ENCODE measurements at regions not wholly inside any gene's neighbourhood (a gene's known extent, or its start where the extent isn't known, plus 50 kb on each side); places are given as distances from the start of the nearest gene placed in this dataset.
"Not testable (repeated sequence)": the region's sequence is repeated elsewhere in the genome, so short reads cannot be mapped to it uniquely, and the experiment has no call there.

DNA sequence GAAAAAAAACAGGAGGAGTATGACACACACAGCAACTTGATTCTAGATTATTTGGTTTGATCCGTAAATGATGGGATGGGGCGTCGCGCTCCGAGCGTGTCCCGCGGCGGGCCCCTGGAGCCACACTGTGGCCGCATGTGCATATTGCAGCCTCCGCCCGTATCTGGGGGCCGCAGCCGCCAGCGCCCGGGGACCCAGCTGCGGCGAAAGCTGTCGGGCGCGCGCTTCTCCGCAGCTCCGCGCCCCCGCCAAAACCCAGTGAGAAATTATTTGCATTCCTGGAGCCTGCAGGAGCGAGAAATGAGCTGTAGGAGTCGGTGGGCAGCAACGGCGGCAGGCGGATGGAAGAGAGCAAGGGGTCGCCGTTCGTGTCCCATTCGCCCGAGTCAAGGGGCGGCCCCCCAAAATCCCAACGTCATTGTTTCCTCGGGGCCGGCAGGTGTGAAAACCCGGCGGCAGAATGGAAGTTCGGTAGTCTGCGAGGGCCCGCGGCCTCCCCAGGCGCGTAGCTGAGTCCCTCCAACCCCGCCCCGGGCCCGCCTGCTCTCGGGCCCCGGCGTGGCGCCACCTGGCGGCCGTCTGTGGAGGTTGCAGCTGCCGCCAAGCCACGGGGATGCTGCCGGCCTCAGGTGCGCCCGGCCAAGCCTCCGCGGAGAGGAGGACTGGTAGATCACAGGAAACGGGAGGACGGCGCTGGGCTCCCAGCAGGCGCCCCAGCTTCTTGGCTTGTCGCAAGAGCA is 86.8 kb downstream of the FAM72B start:
- not testable (repeated sequence) for H3K9me3 ChIP-seq (ENCODE audit: control insufficient read depth, low read length); H3K27me3 ChIP-seq (ENCODE audit: control insufficient read depth, insufficient read depth, low read length, poor library complexity, severe bottlenecking); H3K27ac ChIP-seq (ENCODE audit: low read depth, low read length); H3K4me1 Mint-ChIP-seq; H3K27ac Mint-ChIP-seq; H3K36me3 Mint-ChIP-seq (ENCODE audit: low read depth); H3K36me3 ChIP-seq (ENCODE audit: control insufficient read depth, insufficient read depth, low read length); H3K9ac ChIP-seq (ENCODE audit: extremely low read depth, low read length, poor library complexity, severe bottlenecking); H3K9me3 Mint-ChIP-seq; H3K27me3 Mint-ChIP-seq (ENCODE audit: insufficient read depth); H3K4me1 ChIP-seq (ENCODE audit: control insufficient read depth, insufficient read depth, low read length)
- peak; percentile 94 for DNase-seq
- H3K4me3 ChIP-seq (ENCODE audit: low read length), result peak overlapping the region; percentile 64
- TF ChIP-seq, protein P1, sequence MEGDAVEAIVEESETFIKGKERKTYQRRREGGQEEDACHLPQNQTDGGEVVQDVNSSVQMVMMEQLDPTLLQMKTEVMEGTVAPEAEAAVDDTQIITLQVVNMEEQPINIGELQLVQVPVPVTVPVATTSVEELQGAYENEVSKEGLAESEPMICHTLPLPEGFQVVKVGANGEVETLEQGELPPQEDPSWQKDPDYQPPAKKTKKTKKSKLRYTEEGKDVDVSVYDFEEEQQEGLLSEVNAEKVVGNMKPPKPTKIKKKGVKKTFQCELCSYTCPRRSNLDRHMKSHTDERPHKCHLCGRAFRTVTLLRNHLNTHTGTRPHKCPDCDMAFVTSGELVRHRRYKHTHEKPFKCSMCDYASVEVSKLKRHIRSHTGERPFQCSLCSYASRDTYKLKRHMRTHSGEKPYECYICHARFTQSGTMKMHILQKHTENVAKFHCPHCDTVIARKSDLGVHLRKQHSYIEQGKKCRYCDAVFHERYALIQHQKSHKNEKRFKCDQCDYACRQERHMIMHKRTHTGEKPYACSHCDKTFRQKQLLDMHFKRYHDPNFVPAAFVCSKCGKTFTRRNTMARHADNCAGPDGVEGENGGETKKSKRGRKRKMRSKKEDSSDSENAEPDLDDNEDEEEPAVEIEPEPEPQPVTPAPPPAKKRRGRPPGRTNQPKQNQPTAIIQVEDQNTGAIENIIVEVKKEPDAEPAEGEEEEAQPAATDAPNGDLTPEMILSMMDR (conservative IDR thresholded peaks at IDR 0.05), result peak; percentile 64
- H3K4me3 Mint-ChIP-seq, result peak overlapping the region; percentile 50
- 0 to 1% methylated on average over 1 to 42 of the region's 69 CpGs for WGBS, 2 experiments (ENCODE audit: insufficient coverage in 1 of 2, insufficient read length in 1 of 2)

GRCh38 chr1:121097867-121098215 is 86.3 kb downstream of the FAM72B start:
- not testable (repeated sequence) for H3K4me1 ChIP-seq (ENCODE audit: control insufficient read depth, insufficient read depth, low read length); H3K27ac ChIP-seq (ENCODE audit: low read depth, low read length); H3K27me3 ChIP-seq (ENCODE audit: control insufficient read depth, insufficient read depth, low read length, poor library complexity, severe bottlenecking); H3K27me3 Mint-ChIP-seq (ENCODE audit: insufficient read depth); H3K9ac ChIP-seq (ENCODE audit: extremely low read depth, low read length, poor library complexity, severe bottlenecking); H3K4me1 Mint-ChIP-seq; H3K27ac Mint-ChIP-seq; H3K36me3 Mint-ChIP-seq (ENCODE audit: low read depth); H3K36me3 ChIP-seq (ENCODE audit: control insufficient read depth, insufficient read depth, low read length); H3K9me3 ChIP-seq (ENCODE audit: control insufficient read depth, low read length); H3K9me3 Mint-ChIP-seq
- peak overlapping the region; percentile 50 for H3K4me3 Mint-ChIP-seq
- WGBS, 2 experiments (ENCODE audit: insufficient coverage in 1 of 2, insufficient read length in 1 of 2), result 11% methylated on average over 5 of the region's 21 CpGs; no CpG with 5 or more reads in 1 of the 2 experiments
- H3K4me3 ChIP-seq (ENCODE audit: low read length), result peak overlapping the region; percentile 64
- DNase-seq, result peak; percentile 66

GRCh38 chr1:121109025-121109424 is 75.1 kb downstream of the FAM72B start:
- H3K27ac ChIP-seq (ENCODE audit: low read depth, low read length); DNase-seq; H3K4me3 ChIP-seq (ENCODE audit: low read length); H3K9me3 ChIP-seq (ENCODE audit: control insufficient read depth, low read length); H3K27ac Mint-ChIP-seq; H3K36me3 Mint-ChIP-seq (ENCODE audit: low read depth); H3K9me3 Mint-ChIP-seq; H3K4me3 Mint-ChIP-seq; H3K27me3 ChIP-seq (ENCODE audit: control insufficient read depth, insufficient read depth, low read length, poor library complexity, severe bottlenecking); H3K4me1 Mint-ChIP-seq; H3K27me3 Mint-ChIP-seq (ENCODE audit: insufficient read depth); H3K4me1 ChIP-seq (ENCODE audit: control insufficient read depth, insufficient read depth, low read length); H3K9ac ChIP-seq (ENCODE audit: extremely low read depth, low read length, poor library complexity, severe bottlenecking); H3K36me3 ChIP-seq (ENCODE audit: control insufficient read depth, insufficient read depth, low read length): not testable (repeated sequence)
- WGBS, 2 experiments (ENCODE audit: insufficient coverage in 1 of 2, insufficient read length in 1 of 2), result no CpG with 5 or more reads among the region's 1 CpG

GRCh38 chr1:121116522-121117297 is 67.4 kb downstream of the FAM72B start:
- H3K4me3 ChIP-seq (ENCODE audit: low read length); H3K27me3 ChIP-seq (ENCODE audit: control insufficient read depth, insufficient read depth, low read length, poor library complexity, severe bottlenecking); H3K36me3 Mint-ChIP-seq (ENCODE audit: low read depth): not testable (repeated sequence)

GRCh38 chr1:121117298-121117611 is 66.9 kb downstream of the FAM72B start:
- H3K9me3 Mint-ChIP-seq; H3K4me1 ChIP-seq (ENCODE audit: control insufficient read depth, insufficient read depth, low read length); H3K4me3 Mint-ChIP-seq; H3K36me3 ChIP-seq (ENCODE audit: control insufficient read depth, insufficient read depth, low read length); H3K4me3 ChIP-seq (ENCODE audit: low read length); H3K36me3 Mint-ChIP-seq (ENCODE audit: low read depth); H3K27ac ChIP-seq (ENCODE audit: low read depth, low read length); H3K27me3 Mint-ChIP-seq (ENCODE audit: insufficient read depth); H3K9ac ChIP-seq (ENCODE audit: extremely low read depth, low read length, poor library complexity, severe bottlenecking); H3K4me1 Mint-ChIP-seq; DNase-seq; H3K27me3 ChIP-seq (ENCODE audit: control insufficient read depth, insufficient read depth, low read length, poor library complexity, severe bottlenecking); H3K9me3 ChIP-seq (ENCODE audit: control insufficient read depth, low read length); H3K27ac Mint-ChIP-seq: not testable (repeated sequence)
- WGBS, 2 experiments (ENCODE audit: insufficient coverage in 1 of 2, insufficient read length in 1 of 2), result 89% methylated on average over 1 of the region's 10 CpGs; no CpG with 5 or more reads in 1 of the 2 experiments

More at GRCh38 chr1:121116522-121117297, 67.4 kb downstream of the FAM72B start:
- not testable (repeated sequence) for DNase-seq; H3K27me3 Mint-ChIP-seq (ENCODE audit: insufficient read depth); H3K9me3 Mint-ChIP-seq; H3K27ac ChIP-seq (ENCODE audit: low read depth, low read length); H3K36me3 ChIP-seq (ENCODE audit: control insufficient read depth, insufficient read depth, low read length); H3K9ac ChIP-seq (ENCODE audit: extremely low read depth, low read length, poor library complexity, severe bottlenecking); H3K4me1 Mint-ChIP-seq; H3K9me3 ChIP-seq (ENCODE audit: control insufficient read depth, low read length); H3K27ac Mint-ChIP-seq; H3K4me1 ChIP-seq (ENCODE audit: control insufficient read depth, insufficient read depth, low read length); H3K4me3 Mint-ChIP-seq
- 84% methylated on average over 18 of the region's 44 CpGs; no CpG with 5 or more reads in 1 of the 2 experiments for WGBS, 2 experiments (ENCODE audit: insufficient coverage in 1 of 2, insufficient read length in 1 of 2)

DNA sequence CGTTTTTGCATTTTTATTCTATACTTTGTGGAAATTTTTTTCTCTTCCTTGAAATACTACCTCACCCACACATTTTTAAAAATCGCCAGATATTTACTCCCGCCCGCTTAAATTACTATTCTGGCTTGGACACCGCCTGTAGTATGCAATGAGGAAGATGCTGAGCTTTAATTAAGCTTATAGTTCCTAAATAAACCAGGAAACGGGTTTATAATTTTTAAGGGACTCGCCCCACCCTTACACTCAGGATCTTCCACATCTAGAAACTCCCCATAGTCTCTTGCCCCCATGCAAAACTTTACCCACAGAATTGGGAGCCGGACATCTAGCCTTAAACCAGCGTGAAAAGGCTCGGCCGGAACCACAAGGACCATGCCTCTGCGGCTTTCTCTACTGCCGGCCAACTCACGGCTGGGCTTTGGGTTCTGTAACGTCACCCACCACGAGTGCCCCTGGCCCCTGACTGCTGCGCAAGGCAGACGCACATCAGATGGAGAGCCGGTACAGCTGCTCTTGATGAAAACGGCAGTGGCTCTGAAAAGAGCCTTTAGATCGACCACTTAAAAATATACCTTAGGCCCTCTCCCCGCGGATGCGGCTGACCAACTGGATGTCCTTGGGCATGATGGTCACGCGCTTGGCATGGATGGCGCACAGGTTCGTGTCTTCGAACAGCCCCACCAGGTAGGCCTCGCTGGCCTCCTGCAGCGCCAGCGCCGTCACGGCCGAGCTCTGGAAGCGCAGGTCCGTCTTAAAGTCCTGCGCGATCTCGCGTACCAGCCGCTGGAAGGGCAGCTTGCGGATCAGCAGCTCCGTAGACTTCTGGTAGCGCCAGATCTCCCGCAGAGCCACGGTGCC is 66.3 kb downstream of the FAM72B start:
- H3K27ac Mint-ChIP-seq; H3K4me3 ChIP-seq (ENCODE audit: low read length); H3K4me1 Mint-ChIP-seq; H3K27ac ChIP-seq (ENCODE audit: low read depth, low read length); H3K4me3 Mint-ChIP-seq; H3K27me3 Mint-ChIP-seq (ENCODE audit: insufficient read depth); H3K4me1 ChIP-seq (ENCODE audit: control insufficient read depth, insufficient read depth, low read length); H3K36me3 Mint-ChIP-seq (ENCODE audit: low read depth); H3K27me3 ChIP-seq (ENCODE audit: control insufficient read depth, insufficient read depth, low read length, poor library complexity, severe bottlenecking); H3K9me3 Mint-ChIP-seq; H3K9me3 ChIP-seq (ENCODE audit: control insufficient read depth, low read length); H3K9ac ChIP-seq (ENCODE audit: extremely low read depth, low read length, poor library complexity, severe bottlenecking); DNase-seq; H3K36me3 ChIP-seq (ENCODE audit: control insufficient read depth, insufficient read depth, low read length): not testable (repeated sequence)
- 62% methylated on average over 40 of the region's 47 CpGs; no CpG with 5 or more reads in 1 of the 2 experiments for WGBS, 2 experiments (ENCODE audit: insufficient coverage in 1 of 2, insufficient read length in 1 of 2)

All from endodermal cell (in vitro differentiated cells).